GM23338 (cell line): ENCODE measurements at regions not wholly inside any gene's neighbourhood (a gene's known extent, or its start where the extent isn't known, plus 50 kb on each side); places are given as distances from the start of the nearest gene placed in this dataset.

Source experiments
- ETS1 ChIP-seq: IDR thresholded peaks from 2 replicates; pipeline ENCODE4 v1.6.1; 2016; ENCODE audit warnings: antibody characterized with exemption
- NANOG ChIP-seq: IDR thresholded peaks from 2 replicates; pipeline ENCODE4 v1.6.1; 2016; ENCODE audit warnings: antibody characterized with exemption, borderline replicate concordance
- POLR2AphosphoS5 ChIP-seq: IDR thresholded peaks from 2 replicates; pipeline ENCODE4 v1.6.1; 2016; ENCODE audit warnings: antibody characterized with exemption, low read depth
- TF ChIP-seq, protein P1 (sequence below), 2 experiments: fragments of 200-600 bp in 1 of 2; sonication (generic) in 1 of 2; conservative IDR thresholded peaks; 2 replicates each; pipeline versions ENCODE4 v1.5.1 to v1.6.1; 2016 to 2017; ENCODE audit warnings: antibody characterized with exemption in 2 of 2, low read depth in 2 of 2, mild to moderate bottlenecking in 2 of 2, moderate library complexity in 1 of 2

GRCh38 chr18:44290366-44290977 is 390.2 kb upstream of the SETBP1 start:
- TF ChIP-seq, protein P1, sequence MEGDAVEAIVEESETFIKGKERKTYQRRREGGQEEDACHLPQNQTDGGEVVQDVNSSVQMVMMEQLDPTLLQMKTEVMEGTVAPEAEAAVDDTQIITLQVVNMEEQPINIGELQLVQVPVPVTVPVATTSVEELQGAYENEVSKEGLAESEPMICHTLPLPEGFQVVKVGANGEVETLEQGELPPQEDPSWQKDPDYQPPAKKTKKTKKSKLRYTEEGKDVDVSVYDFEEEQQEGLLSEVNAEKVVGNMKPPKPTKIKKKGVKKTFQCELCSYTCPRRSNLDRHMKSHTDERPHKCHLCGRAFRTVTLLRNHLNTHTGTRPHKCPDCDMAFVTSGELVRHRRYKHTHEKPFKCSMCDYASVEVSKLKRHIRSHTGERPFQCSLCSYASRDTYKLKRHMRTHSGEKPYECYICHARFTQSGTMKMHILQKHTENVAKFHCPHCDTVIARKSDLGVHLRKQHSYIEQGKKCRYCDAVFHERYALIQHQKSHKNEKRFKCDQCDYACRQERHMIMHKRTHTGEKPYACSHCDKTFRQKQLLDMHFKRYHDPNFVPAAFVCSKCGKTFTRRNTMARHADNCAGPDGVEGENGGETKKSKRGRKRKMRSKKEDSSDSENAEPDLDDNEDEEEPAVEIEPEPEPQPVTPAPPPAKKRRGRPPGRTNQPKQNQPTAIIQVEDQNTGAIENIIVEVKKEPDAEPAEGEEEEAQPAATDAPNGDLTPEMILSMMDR (conservative IDR thresholded peaks at IDR 0.05; ENCODE audit: low read depth in 2 of 2): no peak
- no peak for TF ChIP-seq POLR2AphosphoS5
- TF ChIP-seq NANOG: no peak
- no peak for TF ChIP-seq ETS1
